Thyroid gland (tissue), 4 donors: ENCODE measurements at regions not wholly inside any gene's neighbourhood (a gene's known extent, or its start where the extent isn't known, plus 50 kb on each side); places are given as distances from the start of the nearest gene placed in this dataset.

ENCODE experiments used
- DNase-seq, 2 donors: peaks; one replicate each; pipeline ENCODE4 v3.0.0-alpha.2; 2019
- H3K27ac ChIP-seq, 3 donors: fragments of 200-600 bp; sonication (generic); 1 replicate in 2 of 3; 2 replicates in 1 of 3; pipeline ENCODE4 v1.5.1; 2016 to 2019; ENCODE audit warnings: mild to moderate bottlenecking in 1 of 3, moderate library complexity in 1 of 3
- H3K27me3 ChIP-seq: fragments of 200-600 bp; sonication (generic); one replicate; pipeline ENCODE4 v1.5.1; 2019
- H3K36me3 ChIP-seq, 2 donors: fragments of 200-600 bp; sonication (generic); one replicate each; pipeline ENCODE4 v1.5.1; 2016 to 2019
- H3K4me1 ChIP-seq, 2 donors: fragments of 200-600 bp; sonication (generic); one replicate each; pipeline ENCODE4 v1.5.1; 2017 to 2019
- H3K4me3 ChIP-seq, 3 donors: fragments of 200-600 bp; sonication (generic); replicated peaks in 1 of 3; 1 replicate in 2 of 3; 2 replicates in 1 of 3; pipeline ENCODE4 v1.5.1; 2016; ENCODE audit warnings: mild to moderate bottlenecking in 1 of 3
- H3K9me3 ChIP-seq: fragments of 200-600 bp; sonication (generic); one replicate; pipeline ENCODE4 v1.5.1; 2017
- POLR2A ChIP-seq, 2 donors: fragments of 450-650 bp; IDR thresholded peaks; one replicate each; pipeline ENCODE4 v1.6.1; 2017; ENCODE audit warnings: antibody characterized with exemption in 2 of 2, mild to moderate bottlenecking in 2 of 2, moderate library complexity in 1 of 2
- WGBS, 2 donors: methylation state at CpG; one replicate each; pipeline ENCODE4 v1.1.5; 2017; 5-methylcytosine and 5-hydroxymethylcytosine counted together
- intact Hi-C: fragments of 100-400 bp; cut with DNase I; formaldehyde crosslinking; loops from one replicate; pipeline ENCODE4 v1.15.1; 2023
- TF ChIP-seq, protein P1 (sequence below), 6 experiments: fragments of 200-600 bp in 3 of 6; fragments of 450-650 bp in 3 of 6; sonication (generic) in 3 of 6; IDR thresholded peaks; one replicate each; pipeline ENCODE4 v1.5.1; 2016 to 2019; ENCODE audit warnings: antibody characterized with exemption in 6 of 6, mild to moderate bottlenecking in 2 of 6, inconsistent platforms in 1 of 6, moderate library complexity in 1 of 6

DNA sequence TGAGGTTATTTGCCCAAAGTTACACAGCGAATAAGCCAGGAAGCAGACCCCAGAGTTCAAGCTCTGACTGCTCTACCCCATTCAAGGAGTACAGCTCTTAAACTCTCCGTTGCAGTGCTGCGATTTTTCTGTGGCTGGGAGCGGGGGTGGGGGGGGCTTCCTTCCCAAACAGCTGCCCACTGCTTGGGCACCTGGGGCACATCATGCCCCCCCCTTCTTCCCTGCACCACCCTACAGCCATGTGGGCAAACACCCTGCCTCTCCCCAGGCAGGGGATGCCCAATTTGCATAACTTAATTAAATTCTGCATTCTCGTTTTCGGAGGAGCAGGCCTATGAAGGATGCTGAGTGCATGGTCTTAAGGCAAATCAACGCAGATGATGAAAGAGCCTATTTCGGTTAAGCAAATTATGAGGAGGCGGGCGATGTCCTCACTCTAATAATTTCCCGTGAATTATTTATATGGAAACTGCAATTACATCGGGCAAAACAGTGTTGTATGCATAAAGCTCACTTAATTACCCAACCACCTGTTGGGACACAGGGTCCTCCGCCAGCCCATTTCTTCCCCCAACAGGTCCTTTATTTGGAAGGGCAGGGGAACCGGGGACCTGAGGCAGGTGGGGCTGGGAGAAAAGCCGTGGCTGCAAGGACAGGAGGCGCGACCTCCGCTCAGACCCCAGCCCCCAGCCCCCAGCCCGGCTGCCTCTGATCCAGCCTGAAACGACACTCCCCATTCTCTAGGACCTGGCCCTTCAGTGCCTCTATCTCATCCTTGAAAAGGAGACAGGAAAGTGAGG is 610.5 kb downstream of the BUD13 start:
- TF ChIP-seq POLR2A (IDR thresholded peaks at IDR 0.05) = no peak
- TF ChIP-seq, protein P1, sequence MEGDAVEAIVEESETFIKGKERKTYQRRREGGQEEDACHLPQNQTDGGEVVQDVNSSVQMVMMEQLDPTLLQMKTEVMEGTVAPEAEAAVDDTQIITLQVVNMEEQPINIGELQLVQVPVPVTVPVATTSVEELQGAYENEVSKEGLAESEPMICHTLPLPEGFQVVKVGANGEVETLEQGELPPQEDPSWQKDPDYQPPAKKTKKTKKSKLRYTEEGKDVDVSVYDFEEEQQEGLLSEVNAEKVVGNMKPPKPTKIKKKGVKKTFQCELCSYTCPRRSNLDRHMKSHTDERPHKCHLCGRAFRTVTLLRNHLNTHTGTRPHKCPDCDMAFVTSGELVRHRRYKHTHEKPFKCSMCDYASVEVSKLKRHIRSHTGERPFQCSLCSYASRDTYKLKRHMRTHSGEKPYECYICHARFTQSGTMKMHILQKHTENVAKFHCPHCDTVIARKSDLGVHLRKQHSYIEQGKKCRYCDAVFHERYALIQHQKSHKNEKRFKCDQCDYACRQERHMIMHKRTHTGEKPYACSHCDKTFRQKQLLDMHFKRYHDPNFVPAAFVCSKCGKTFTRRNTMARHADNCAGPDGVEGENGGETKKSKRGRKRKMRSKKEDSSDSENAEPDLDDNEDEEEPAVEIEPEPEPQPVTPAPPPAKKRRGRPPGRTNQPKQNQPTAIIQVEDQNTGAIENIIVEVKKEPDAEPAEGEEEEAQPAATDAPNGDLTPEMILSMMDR (IDR thresholded peaks at IDR 0.05) = no peak
- no peak for DNase-seq
- intact Hi-C loops = no loop called here
- Histone ChIP-seq H3K27me3 (no peaks in the 10 kb centered on the region), H3K9me3 (no peaks in the 10 kb centered on the region), H3K36me3 (no peaks in the 10 kb centered on the region), H3K27ac (no peak overlapping the region), H3K4me1 (no peaks in the 10 kb centered on the region), H3K4me3 (no peak overlapping the region)
- 57 to 62% methylated on average over 20 of the region's 20 CpGs for WGBS, 2 donors

DNA sequence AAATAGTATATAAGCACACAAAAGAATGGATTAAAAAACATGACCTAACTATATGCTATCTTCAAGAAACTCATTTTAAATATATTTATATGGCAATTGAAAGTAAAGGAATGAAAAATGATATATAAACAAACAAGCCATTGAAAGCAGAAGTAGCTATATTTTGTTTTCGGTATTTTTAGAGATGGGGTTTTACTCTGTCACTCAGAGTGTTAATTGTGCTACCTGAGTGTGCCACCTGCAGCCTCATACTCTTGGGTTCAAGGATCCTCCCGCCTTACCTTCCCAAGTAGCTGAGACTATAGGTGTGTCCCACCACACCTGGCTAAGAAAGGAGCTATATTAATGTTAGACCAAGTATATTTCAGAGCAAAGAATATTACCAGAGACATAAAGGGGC is 624.1 kb downstream of the BUD13 start:
- no peaks in the 10 kb centered on the region for H3K36me3 ChIP-seq
- TF ChIP-seq, protein P1 (IDR thresholded peaks at IDR 0.05) = no peak
- TF ChIP-seq POLR2A (IDR thresholded peaks at IDR 0.05) = no peak
- DNase-seq = no peak
- intact Hi-C loops = no loop called here
- H3K27ac ChIP-seq = no peak overlapping the region
- no peaks in the 10 kb centered on the region for H3K27me3 ChIP-seq
- WGBS, 2 donors = 88 to 91% methylated on average over 2 of the region's 2 CpGs
- no peaks in the 10 kb centered on the region for H3K9me3 ChIP-seq
- no peaks in the 10 kb centered on the region for H3K4me1 ChIP-seq
- no peak overlapping the region for H3K4me3 ChIP-seq

DNA sequence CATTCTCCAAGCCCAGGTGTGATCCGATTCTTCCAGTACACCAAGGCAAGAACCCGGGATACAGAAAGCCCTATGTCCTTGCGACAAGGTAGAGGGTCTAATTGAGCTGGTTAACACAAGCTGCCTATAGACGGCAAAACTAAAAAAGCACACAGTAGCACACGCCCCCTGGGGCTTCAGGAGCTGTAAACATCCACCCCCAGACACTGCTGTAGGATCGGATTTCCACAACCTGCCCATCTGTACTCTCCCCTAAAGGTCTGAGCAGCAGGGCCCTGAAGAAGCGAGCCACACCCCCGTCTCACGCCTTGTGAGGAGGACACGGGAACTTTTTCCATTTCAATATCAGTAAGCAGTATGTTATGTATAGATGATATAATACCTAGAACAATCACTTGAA is 624.7 kb downstream of the BUD13 start:
- H3K4me3 ChIP-seq = no peak overlapping the region
- no peak overlapping the region for H3K27ac ChIP-seq
- WGBS, 2 donors = 62 to 67% methylated on average over 6 to 10 of the region's 10 CpGs
- DNase-seq = no peak
- no peaks in the 10 kb centered on the region for H3K27me3 ChIP-seq
- intact Hi-C loops = no loop called here
- TF ChIP-seq, protein P1 (IDR thresholded peaks at IDR 0.05) = no peak
- TF ChIP-seq POLR2A (IDR thresholded peaks at IDR 0.05) = no peak
- H3K36me3 ChIP-seq = no peaks in the 10 kb centered on the region
- H3K9me3 ChIP-seq = no peaks in the 10 kb centered on the region
- no peaks in the 10 kb centered on the region for H3K4me1 ChIP-seq

DNA sequence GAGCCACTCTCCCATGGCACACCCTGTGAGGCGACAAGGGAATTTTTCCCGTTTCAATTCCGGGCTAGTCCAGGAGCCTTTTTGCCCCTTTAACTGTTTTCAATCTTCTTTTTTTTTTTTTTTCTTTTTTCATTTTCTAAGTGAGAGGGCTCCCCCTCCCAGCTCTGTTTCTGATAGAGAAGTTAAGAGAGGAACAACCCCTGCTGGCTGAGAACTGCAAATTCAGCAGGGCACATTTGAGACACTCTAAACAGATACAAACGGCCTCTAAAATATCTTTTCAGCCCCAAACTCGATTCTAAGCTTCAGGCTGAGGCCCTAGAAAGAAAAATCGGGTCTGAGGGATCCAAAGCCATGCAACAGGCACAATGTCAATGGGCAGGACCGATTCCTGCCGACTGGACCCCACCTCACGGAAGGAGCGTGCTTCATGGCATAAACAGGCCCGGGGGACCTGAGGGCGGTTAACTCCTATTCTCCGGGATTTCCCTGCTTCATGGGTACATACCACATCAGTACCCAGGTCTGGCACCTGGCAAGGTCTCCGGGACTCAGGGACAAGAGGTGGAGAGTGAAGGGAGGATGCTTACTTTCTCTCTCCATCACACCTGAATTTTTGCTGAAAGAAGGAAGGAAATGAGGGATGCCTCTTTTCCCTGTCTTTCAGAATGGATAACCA is 627.5 kb downstream of the BUD13 start:
- no peaks in the 10 kb centered on the region for H3K36me3 ChIP-seq
- no peak for DNase-seq
- 88 to 90% methylated on average over 14 of the region's 14 CpGs for WGBS, 2 donors
- H3K4me1 ChIP-seq = no peaks in the 10 kb centered on the region
- H3K4me3 ChIP-seq = no peak overlapping the region
- H3K27ac ChIP-seq = no peak overlapping the region
- TF ChIP-seq, protein P1 (IDR thresholded peaks at IDR 0.05) = no peak
- no peak for TF ChIP-seq POLR2A (IDR thresholded peaks at IDR 0.05)
- H3K27me3 ChIP-seq = no peaks in the 10 kb centered on the region
- intact Hi-C loops = no loop called here
- no peaks in the 10 kb centered on the region for H3K9me3 ChIP-seq

DNA sequence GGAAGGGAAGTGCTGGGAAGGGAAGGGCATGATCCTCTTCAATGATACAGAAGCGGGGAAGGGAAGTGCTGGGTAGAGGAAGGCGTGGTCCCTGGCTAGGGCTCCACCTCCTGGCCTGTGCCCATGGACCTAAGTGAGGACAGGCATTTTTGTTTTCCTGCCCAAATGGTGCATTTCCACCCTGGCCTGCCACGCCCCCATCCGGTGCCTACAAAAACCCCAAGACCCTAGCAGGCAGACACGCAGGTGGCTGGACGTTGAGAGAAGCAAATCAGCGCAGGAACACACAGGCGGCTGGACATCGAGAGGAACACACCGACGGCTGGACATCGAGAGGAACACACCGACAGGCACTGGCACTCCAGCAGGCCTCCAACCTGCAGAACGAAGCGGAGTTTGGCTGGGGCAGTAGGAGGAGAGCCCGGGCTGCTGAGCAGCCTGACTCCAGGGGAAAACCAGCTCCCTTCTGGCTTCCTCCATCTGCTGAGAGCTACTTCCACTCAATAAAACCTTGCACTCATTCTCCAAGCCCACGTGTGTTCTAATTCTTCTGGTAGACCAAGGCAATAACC is 628.3 kb downstream of the BUD13 start:
- no peak for DNase-seq
- H3K36me3 ChIP-seq = no peaks in the 10 kb centered on the region
- WGBS, 2 donors = 87 to 90% methylated on average over 17 of the region's 17 CpGs
- no peak overlapping the region for H3K4me3 ChIP-seq
- intact Hi-C loops = no loop called here
- TF ChIP-seq POLR2A (IDR thresholded peaks at IDR 0.05) = no peak
- TF ChIP-seq, protein P1 (IDR thresholded peaks at IDR 0.05) = no peak
- H3K9me3 ChIP-seq = no peaks in the 10 kb centered on the region
- H3K27me3 ChIP-seq = no peaks in the 10 kb centered on the region
- no peak overlapping the region for H3K27ac ChIP-seq
- H3K4me1 ChIP-seq = no peaks in the 10 kb centered on the region
